NCI-H2171 (cell line): ENCODE measurements at regions not wholly inside any gene's neighbourhood (a gene's known extent, or its start where the extent isn't known, plus 50 kb on each side); places are given as distances from the start of the nearest gene placed in this dataset.
"Not testable (repeated sequence)": the region's sequence is repeated elsewhere in the genome, so short reads cannot be mapped to it uniquely, and the experiment has no call there.

ENCODE experiments used
- DNase-seq: peaks from one replicate; lab custom pipeline; 2025; lab: John Stamatoyannopoulos, UW

- DNase-seq, result not testable (repeated sequence)
These were observed 56.7 kb upstream of the SULF2 start for GRCh38 chr20:47842004-47842403.

- not testable (repeated sequence) for DNase-seq
These were observed 51.1 kb upstream of the SULF2 start for GRCh38 chr20:47836256-47836817.
